NT2/D1 (cell line): ENCODE measurements at regions not wholly inside any gene's neighbourhood (a gene's known extent, or its start where the extent isn't known, plus 50 kb on each side); places are given as distances from the start of the nearest gene placed in this dataset.

ENCODE experiments used
- DNase-seq: peaks from one replicate; pipeline ENCODE4 v3.0.0-alpha.2; 2011; ENCODE audit warnings: low read depth, low spot score
- H3K27me3 ChIP-seq: 2 replicates; pipeline ENCODE4 v1.6.0; 2011; ENCODE audit warnings: mild to moderate bottlenecking; ENCODE audit not compliant: insufficient read length, insufficient read depth
- H3K36me3 ChIP-seq: 2 replicates; pipeline ENCODE4 v1.6.1; 2011; ENCODE audit warnings: mild to moderate bottlenecking, low read length, mixed read lengths; ENCODE audit not compliant: insufficient read depth, insufficient read length
- H3K4me1 ChIP-seq: 2 replicates; pipeline ENCODE4 v1.5.1; 2011; ENCODE audit not compliant: insufficient read depth, insufficient read length
- H3K4me3 ChIP-seq: 2 replicates; pipeline ENCODE4 v1.5.1; 2011; ENCODE audit warnings: low read depth; ENCODE audit not compliant: insufficient read length
- H3K9ac ChIP-seq: 2 replicates; pipeline ENCODE4 v1.6.0; 2011; ENCODE audit warnings: low read depth; ENCODE audit not compliant: insufficient read length
- H3K9me3 ChIP-seq: 2 replicates; pipeline ENCODE4 v1.5.1; 2011; ENCODE audit warnings: mild to moderate bottlenecking, low read length; ENCODE audit not compliant: insufficient read depth
- SUZ12 ChIP-seq: IDR thresholded peaks from 2 replicates; pipeline ENCODE4 v1.6.1; 2011; ENCODE audit not compliant: insufficient read length, insufficient read depth; ENCODE audit errors: extremely low read depth
- YY1 ChIP-seq: IDR thresholded peaks from 2 replicates; pipeline ENCODE4 v1.6.1; 2011; ENCODE audit not compliant: insufficient read length, insufficient read depth
- ZNF274 ChIP-seq: IDR thresholded peaks from 2 replicates; pipeline ENCODE4 v1.6.1; 2011; ENCODE audit warnings: mild to moderate bottlenecking, low read depth, low read length

- Histone ChIP-seq H3K36me3 (no peaks in the 10 kb centered on the region), H3K27me3 (no peaks in the 10 kb centered on the region), H3K9ac (no peak overlapping the region), H3K4me3 (no peak overlapping the region), H3K9me3 (0 out of 2 replicates have a peak, but pooled peaks cover under 1% of the 10 kb centered on the region), H3K4me1 (no peaks in the 10 kb centered on the region)
- TF ChIP-seq ZNF274 (no peak), YY1 (no peak), SUZ12 (no peak)
- no peak for DNase-seq
Observed at GRCh38 chr3:168959731-168960130, 703.8 kb downstream of the MECOM start.

- no peak for DNase-seq
- H3K9me3 ChIP-seq: 0 out of 2 replicates have a peak, but pooled peaks cover 9% of the 10 kb centered on the region
- no peaks in the 10 kb centered on the region for H3K36me3 ChIP-seq
- no peak overlapping the region for H3K9ac ChIP-seq
- H3K4me3 ChIP-seq: no peak overlapping the region
- no peaks in the 10 kb centered on the region for H3K4me1 ChIP-seq
- no peaks in the 10 kb centered on the region for H3K27me3 ChIP-seq
- TF ChIP-seq ZNF274 (no peak), SUZ12 (no peak), YY1 (no peak)
Observed at GRCh38 chr3:168958466-168958865, 705.0 kb downstream of the MECOM start.

DNA sequence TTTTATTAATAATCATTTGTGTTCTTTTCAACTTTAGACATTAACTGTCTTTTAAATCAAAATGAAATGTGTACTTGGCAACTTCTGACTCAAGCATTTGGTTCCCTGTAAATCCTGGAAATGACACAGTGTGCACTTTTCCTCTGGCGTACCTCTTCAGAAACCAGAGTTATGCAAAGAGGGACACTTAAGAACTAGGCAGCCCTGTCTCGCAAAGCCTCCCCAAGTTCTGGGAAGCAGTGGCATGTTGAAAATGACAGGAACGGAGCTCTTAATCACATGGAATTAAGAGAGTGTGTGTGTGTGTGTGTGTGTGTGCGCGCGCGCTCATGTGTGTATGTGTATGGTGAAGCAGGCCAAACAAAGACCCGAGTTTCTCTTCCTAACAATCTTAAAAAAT is 707.4 kb downstream of the MECOM start:
- Histone ChIP-seq H3K27me3 (no peaks in the 10 kb centered on the region), H3K4me3 (no peak overlapping the region), H3K36me3 (no peaks in the 10 kb centered on the region), H3K9me3 (0 out of 2 replicates have a peak, but pooled peaks cover 9% of the 10 kb centered on the region), H3K4me1 (no peaks in the 10 kb centered on the region), H3K9ac (no peak overlapping the region)
- TF ChIP-seq YY1 (no peak), SUZ12 (no peak), ZNF274 (no peak)
- no peak for DNase-seq

DNA sequence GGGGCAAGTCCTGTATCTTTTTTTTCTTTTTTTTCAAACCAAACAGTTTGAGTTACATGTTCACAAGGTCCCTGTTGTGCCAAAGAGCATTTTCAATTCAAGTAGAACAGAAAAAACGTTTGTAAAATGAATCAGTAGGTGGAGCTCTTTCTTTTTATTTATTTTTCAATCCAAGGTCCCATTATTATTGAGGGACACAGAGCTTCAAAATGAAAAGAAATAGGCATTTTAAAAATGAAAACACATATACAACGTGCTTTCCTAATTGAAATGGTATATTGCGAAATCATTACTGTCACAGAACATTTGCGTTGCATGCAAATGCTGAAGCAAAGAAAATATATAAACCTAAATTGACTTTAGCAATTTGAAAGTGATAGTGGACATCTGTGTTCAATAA is 711.0 kb downstream of the MECOM start:
- DNase-seq: no peak
- Histone ChIP-seq H3K4me1 (no peaks in the 10 kb centered on the region), H3K36me3 (no peaks in the 10 kb centered on the region), H3K9me3 (0 out of 2 replicates have a peak, but pooled peaks cover 9% of the 10 kb centered on the region), H3K27me3 (no peaks in the 10 kb centered on the region), H3K4me3 (no peak overlapping the region), H3K9ac (no peak overlapping the region)
- TF ChIP-seq ZNF274 (no peak), SUZ12 (no peak), YY1 (no peak)

DNA sequence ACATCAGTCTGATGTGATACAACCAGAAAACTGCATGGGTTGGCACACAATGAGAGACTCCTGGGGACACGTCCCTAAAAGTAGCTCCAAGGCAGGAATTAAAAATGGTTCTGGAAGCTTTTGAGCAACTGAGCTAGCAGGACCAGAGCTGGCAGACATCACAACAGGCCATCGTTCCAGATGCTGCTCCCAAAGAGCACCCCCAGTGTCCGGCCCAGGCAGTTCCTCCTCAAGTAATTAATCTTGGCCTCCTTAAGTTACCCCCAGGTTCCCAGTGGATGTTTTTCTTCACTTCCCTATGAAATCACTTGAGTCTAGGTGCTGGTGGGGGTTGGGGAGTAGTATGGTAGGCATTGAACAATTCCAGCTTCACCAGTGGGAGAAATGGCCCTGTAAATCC is 711.6 kb downstream of the MECOM start:
- TF ChIP-seq SUZ12 (no peak), ZNF274 (no peak), YY1 (no peak)
- 0 out of 2 replicates have a peak, but pooled peaks cover 9% of the 10 kb centered on the region for H3K9me3 ChIP-seq

DNA sequence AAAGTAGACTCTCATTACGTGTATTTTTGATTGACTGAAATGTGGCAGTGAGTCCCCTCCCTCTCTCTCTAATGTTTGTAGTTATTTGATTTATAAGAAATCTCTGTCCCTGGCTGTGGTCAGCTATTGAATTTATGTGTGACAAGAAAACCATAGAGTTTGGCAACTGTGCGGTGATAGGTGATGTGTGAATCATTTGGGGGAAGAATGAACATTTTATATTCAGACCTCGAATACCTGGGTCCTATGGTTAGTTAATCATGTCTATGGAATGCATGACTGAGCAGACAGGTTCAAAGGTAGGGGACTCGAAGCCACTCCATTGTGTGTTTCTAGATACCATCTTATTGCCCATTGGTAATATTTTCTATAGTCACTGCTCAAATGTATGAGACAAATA is 712.1 kb downstream of the MECOM start:
- 0 out of 2 replicates have a peak, but pooled peaks cover 9% of the 10 kb centered on the region for H3K9me3 ChIP-seq
- H3K9ac ChIP-seq: no peak overlapping the region
- no peaks in the 10 kb centered on the region for H3K27me3 ChIP-seq
- TF ChIP-seq YY1 (no peak), ZNF274 (no peak), SUZ12 (no peak)
- no peak overlapping the region for H3K4me3 ChIP-seq
- no peaks in the 10 kb centered on the region for H3K36me3 ChIP-seq
- no peaks in the 10 kb centered on the region for H3K4me1 ChIP-seq
- no peak for DNase-seq

More for the DNA sequence above, 711.6 kb downstream of the MECOM start:
- Histone ChIP-seq H3K4me3 (no peak overlapping the region), H3K36me3 (no peaks in the 10 kb centered on the region), H3K27me3 (no peaks in the 10 kb centered on the region), H3K9ac (no peak overlapping the region), H3K4me1 (no peaks in the 10 kb centered on the region)
- DNase-seq: no peak

GRCh38 chr3:168950622-168951021 is 712.9 kb downstream of the MECOM start:
- no peak for DNase-seq
- H3K9ac ChIP-seq: no peak overlapping the region
- 0 out of 2 replicates have a peak, but pooled peaks cover 9% of the 10 kb centered on the region for H3K9me3 ChIP-seq
- no peaks in the 10 kb centered on the region for H3K27me3 ChIP-seq
- TF ChIP-seq YY1 (no peak), ZNF274 (no peak), SUZ12 (no peak)
- H3K4me1 ChIP-seq: no peaks in the 10 kb centered on the region
- H3K36me3 ChIP-seq: no peaks in the 10 kb centered on the region
- no peak overlapping the region for H3K4me3 ChIP-seq

- H3K4me1 ChIP-seq: no peaks in the 10 kb centered on the region
- no peaks in the 10 kb centered on the region for H3K27me3 ChIP-seq
- TF ChIP-seq SUZ12 (no peak), YY1 (no peak), ZNF274 (no peak)
- H3K9me3 ChIP-seq: no peaks in the 10 kb centered on the region
- no peak overlapping the region for H3K9ac ChIP-seq
- no peak overlapping the region for H3K4me3 ChIP-seq
- no peaks in the 10 kb centered on the region for H3K36me3 ChIP-seq
- DNase-seq: peak; percentile 33
Observed at GRCh38 chr3:168939651-168940238, 723.8 kb downstream of the MECOM start.
